HUES48 (cell line): ENCODE measurements at regions not wholly inside any gene's neighbourhood (a gene's known extent, or its start where the extent isn't known, plus 50 kb on each side); places are given as distances from the start of the nearest gene placed in this dataset.

ENCODE experiments used
- H3K27ac ChIP-seq: one replicate; pipeline ENCODE4 v1.7.0; 2013; ENCODE audit warnings: low read depth, low read length, inconsistent platforms
- H3K27me3 ChIP-seq: 2 replicates; pipeline ENCODE4 v1.6.1; 2013; ENCODE audit warnings: mild to moderate bottlenecking, low read length; ENCODE audit not compliant: control insufficient read depth, insufficient read depth
- H3K36me3 ChIP-seq: 2 replicates; pipeline ENCODE4 v1.6.1; 2013; ENCODE audit warnings: low read length; ENCODE audit not compliant: control insufficient read depth, insufficient read depth
- H3K4me1 ChIP-seq: 2 replicates; pipeline ENCODE4 v1.6.1; 2013; ENCODE audit warnings: mild to moderate bottlenecking, low read length; ENCODE audit not compliant: control insufficient read depth, insufficient read depth
- H3K4me3 ChIP-seq: 2 replicates; pipeline ENCODE4 v1.5.1; 2013; ENCODE audit warnings: mild to moderate bottlenecking, low read depth, low read length
- H3K9ac ChIP-seq: 2 replicates; pipeline ENCODE4 v1.6.1; 2013; ENCODE audit warnings: mild to moderate bottlenecking, low read depth, low read length, moderate library complexity
- H3K9me3 ChIP-seq: 2 replicates; pipeline ENCODE4 v1.6.1; 2013; ENCODE audit warnings: low read length; ENCODE audit not compliant: control insufficient read depth, insufficient read depth

- H3K36me3 ChIP-seq = no peaks in the 10 kb centered on the region
- no peak overlapping the region for H3K9ac ChIP-seq
- no peak overlapping the region for H3K27ac ChIP-seq
- H3K9me3 ChIP-seq = peaks cover 3% of the 10 kb centered on the region; the same call in 1 of the 2 replicates
- no peak overlapping the region for H3K4me3 ChIP-seq
- peaks cover 41% of the 10 kb centered on the region for H3K4me1 ChIP-seq
- no peaks in the 10 kb centered on the region for H3K27me3 ChIP-seq
These were observed 122.1 kb upstream of the PLAAT1 start for GRCh38 chr3:193118907-193119306.

- H3K4me1 ChIP-seq = peaks cover 34% of the 10 kb centered on the region
- H3K36me3 ChIP-seq = no peaks in the 10 kb centered on the region
- H3K27me3 ChIP-seq = no peaks in the 10 kb centered on the region
- H3K27ac ChIP-seq = no peak overlapping the region
- no peak overlapping the region for H3K4me3 ChIP-seq
- no peak overlapping the region for H3K9ac ChIP-seq
- H3K9me3 ChIP-seq = peaks cover 3% of the 10 kb centered on the region; the same call in 1 of the 2 replicates
These were observed 121.1 kb upstream of the PLAAT1 start for GRCh38 chr3:193119926-193120325.

- H3K27me3 ChIP-seq = no peaks in the 10 kb centered on the region
- no peaks in the 10 kb centered on the region for H3K36me3 ChIP-seq
- H3K4me3 ChIP-seq = no peak overlapping the region
- H3K9me3 ChIP-seq = no peaks in the 10 kb centered on the region
- no peak overlapping the region for H3K9ac ChIP-seq
- no peak overlapping the region for H3K27ac ChIP-seq
- peaks cover 2% of the 10 kb centered on the region; the same call in 1 of the 2 replicates for H3K4me1 ChIP-seq
These were observed 116.2 kb upstream of the PLAAT1 start for GRCh38 chr3:193124861-193125260.

DNA sequence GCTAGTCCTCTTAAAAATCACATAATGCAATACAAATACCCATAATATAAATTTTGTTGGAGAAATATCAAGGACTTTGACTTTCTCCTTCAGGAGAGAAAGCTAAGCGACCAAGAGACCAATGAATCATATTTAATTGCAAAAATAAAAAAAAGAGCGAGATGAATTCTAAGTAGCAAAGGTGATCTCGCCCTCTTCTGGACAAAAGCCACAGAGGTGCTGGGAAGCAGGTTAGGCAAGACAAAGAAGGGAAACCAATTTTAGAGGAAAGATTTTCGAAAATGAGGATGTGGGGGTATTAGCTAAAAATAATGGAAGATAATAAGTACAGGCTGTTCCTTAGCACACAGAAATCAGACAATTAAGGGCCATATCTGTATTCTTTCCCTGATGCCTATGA, 111.4 kb upstream of the PLAAT1 start:
- H3K36me3 ChIP-seq = no peaks in the 10 kb centered on the region
- H3K4me1 ChIP-seq = no peaks in the 10 kb centered on the region; the same call in 1 of the 2 replicates
- no peaks in the 10 kb centered on the region for H3K27me3 ChIP-seq
- H3K9me3 ChIP-seq = no peaks in the 10 kb centered on the region
- no peak overlapping the region for H3K27ac ChIP-seq
- no peak overlapping the region for H3K9ac ChIP-seq
- no peak overlapping the region for H3K4me3 ChIP-seq

DNA sequence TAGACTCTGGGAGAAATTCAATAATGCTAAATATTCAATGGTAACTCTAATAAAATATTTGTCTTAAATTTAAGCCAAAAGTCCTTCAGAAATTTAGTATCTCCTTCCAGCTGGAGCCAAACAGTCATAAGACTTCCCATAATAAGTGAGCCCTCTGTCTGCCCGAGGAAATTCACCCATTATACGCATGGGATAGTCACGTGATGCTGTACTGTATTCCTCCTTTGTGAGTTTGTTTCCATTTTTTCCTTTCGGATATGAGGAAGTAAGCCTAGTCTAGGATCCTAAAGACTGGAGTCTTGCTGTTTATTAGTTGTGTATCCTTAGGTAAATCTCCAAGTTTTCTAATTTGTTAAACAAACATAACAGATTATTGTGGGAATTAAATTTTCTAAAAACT, 110.4 kb upstream of the PLAAT1 start:
- Histone ChIP-seq H3K27ac (no peak overlapping the region), H3K36me3 (no peaks in the 10 kb centered on the region), H3K9me3 (no peaks in the 10 kb centered on the region), H3K9ac (no peak overlapping the region), H3K27me3 (no peaks in the 10 kb centered on the region), H3K4me1 (no peaks in the 10 kb centered on the region; the same call in 1 of the 2 replicates), H3K4me3 (no peak overlapping the region)

DNA sequence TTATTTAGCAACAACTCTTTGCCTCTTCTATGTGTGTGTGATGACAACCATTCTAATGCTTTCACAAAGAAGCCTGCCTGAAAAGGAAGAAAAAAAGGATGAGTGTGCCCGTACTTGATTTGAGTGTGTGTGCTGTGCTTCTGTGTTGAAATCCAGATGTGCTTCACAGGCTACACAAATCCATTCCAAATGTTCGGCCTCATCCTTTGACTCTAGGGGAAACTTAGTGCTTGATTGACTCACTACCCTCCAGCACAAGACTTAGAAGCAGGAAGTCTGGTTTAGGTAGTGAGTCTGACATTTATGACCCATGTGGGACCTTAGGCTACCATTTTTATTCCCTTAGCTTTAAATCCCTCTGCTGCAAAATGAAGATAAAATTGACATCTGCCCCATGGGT, 108.8 kb upstream of the PLAAT1 start:
- Histone ChIP-seq H3K27ac (no peak overlapping the region), H3K27me3 (no peaks in the 10 kb centered on the region), H3K9ac (no peak overlapping the region), H3K4me1 (no peaks in the 10 kb centered on the region; the same call in 1 of the 2 replicates), H3K4me3 (no peak overlapping the region), H3K36me3 (no peaks in the 10 kb centered on the region), H3K9me3 (no peaks in the 10 kb centered on the region)

DNA sequence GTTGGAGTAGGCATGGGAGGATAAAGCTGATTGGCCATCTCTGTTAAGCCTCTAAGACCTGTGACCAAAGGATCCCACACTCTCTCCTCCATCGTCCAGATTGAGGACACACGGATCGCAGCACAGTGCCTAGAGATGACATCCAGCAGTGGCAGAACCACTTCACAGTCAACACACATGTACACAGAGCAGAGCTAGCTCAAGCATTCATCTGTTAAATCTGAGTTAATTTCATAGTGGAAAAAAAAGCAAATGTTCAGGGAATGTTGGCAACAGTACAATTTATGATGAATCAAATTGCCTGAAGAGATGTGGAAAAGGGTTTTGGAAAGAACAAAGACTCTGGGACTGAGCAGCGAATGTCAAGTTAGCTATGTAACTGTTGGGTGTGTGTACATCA, 108.1 kb upstream of the PLAAT1 start:
- H3K27me3 ChIP-seq = no peaks in the 10 kb centered on the region

GRCh38 chr3:193134856-193135255, 106.2 kb upstream of the PLAAT1 start:
- Histone ChIP-seq H3K9me3 (no peaks in the 10 kb centered on the region), H3K27me3 (no peaks in the 10 kb centered on the region), H3K4me1 (no peaks in the 10 kb centered on the region; the same call in 1 of the 2 replicates), H3K4me3 (no peak overlapping the region), H3K27ac (no peak overlapping the region), H3K9ac (no peak overlapping the region), H3K36me3 (no peaks in the 10 kb centered on the region)

More for the DNA sequence above, 108.1 kb upstream of the PLAAT1 start:
- H3K4me3 ChIP-seq = no peak overlapping the region
- H3K27ac ChIP-seq = no peak overlapping the region
- no peaks in the 10 kb centered on the region for H3K9me3 ChIP-seq
- H3K4me1 ChIP-seq = no peaks in the 10 kb centered on the region; the same call in 1 of the 2 replicates
- H3K9ac ChIP-seq = no peak overlapping the region
- H3K36me3 ChIP-seq = no peaks in the 10 kb centered on the region

- Histone ChIP-seq H3K27me3 (no peaks in the 10 kb centered on the region), H3K4me3 (no peak overlapping the region), H3K36me3 (no peaks in the 10 kb centered on the region), H3K27ac (no peak overlapping the region), H3K9ac (no peak overlapping the region), H3K4me1 (no peaks in the 10 kb centered on the region), H3K9me3 (no peaks in the 10 kb centered on the region)
These were observed 100.6 kb upstream of the PLAAT1 start for GRCh38 chr3:193140381-193140780.

DNA sequence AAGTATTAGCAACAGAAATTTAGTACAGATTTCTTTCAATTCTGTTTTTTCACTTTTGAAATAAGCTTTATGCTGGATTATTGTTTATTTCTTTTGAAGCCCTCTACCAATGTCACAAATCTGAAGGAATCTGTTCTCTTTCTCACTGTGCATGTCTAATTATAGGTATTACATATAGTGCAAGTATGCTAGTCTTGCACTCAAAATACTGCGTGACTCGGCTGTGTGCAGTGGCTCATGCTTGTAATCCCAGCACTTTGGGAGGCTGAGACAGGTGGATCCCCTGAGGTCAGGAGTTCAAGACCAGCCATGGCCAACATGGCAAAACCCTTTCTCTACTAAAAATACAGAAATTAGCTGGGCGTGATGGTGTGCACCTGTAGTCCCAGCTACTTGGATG, 95.8 kb upstream of the PLAAT1 start:
- Histone ChIP-seq H3K36me3 (no peaks in the 10 kb centered on the region), H3K27ac (no peak overlapping the region), H3K4me1 (no peaks in the 10 kb centered on the region), H3K27me3 (no peaks in the 10 kb centered on the region), H3K9ac (no peak overlapping the region), H3K9me3 (no peaks in the 10 kb centered on the region), H3K4me3 (no peak overlapping the region)

DNA sequence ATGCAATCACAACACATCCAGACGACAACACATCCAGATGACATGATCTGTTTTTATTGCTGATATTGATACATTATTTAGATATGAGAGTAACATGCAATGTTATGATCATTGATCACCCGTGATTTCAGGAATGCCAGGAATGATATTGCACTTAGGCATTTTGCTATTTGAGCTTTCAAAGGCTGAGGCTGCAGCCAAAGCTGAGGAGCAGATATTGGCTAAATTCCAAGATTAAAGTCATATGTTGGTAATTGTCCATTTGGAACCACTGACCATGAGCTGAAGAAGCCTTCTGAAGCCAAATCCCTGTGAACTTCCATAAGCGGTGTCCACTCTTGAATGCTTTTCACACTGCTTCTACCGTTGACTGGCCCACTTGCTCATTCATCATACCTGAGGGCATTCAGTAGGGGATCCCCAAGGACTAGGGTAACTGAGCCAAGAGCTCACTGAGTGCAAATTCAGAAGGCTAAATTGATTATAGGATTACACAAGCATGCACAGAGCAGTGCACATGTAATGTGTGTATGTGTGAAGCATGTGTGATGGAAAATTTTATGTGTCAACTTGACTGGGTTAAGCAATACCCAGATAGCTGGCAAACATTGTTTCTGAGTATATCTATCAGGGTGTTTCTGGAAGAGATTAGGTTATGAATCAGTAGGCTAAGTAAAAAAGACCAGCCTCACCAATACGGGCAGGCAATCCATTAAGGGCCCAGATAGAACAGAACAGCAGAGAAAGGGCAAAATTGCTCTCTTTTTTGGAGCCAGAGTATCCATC, 92.1 kb upstream of the PLAAT1 start:
- no peak overlapping the region for H3K27ac ChIP-seq
- no peaks in the 10 kb centered on the region for H3K36me3 ChIP-seq
- H3K4me1 ChIP-seq = no peaks in the 10 kb centered on the region
- no peaks in the 10 kb centered on the region for H3K27me3 ChIP-seq
- no peak overlapping the region for H3K4me3 ChIP-seq
- no peak overlapping the region for H3K9ac ChIP-seq
- H3K9me3 ChIP-seq = no peaks in the 10 kb centered on the region
